PFSK-1 (cell line): ENCODE measurements at regions not wholly inside any gene's neighbourhood (a gene's known extent, or its start where the extent isn't known, plus 50 kb on each side); places are given as distances from the start of the nearest gene placed in this dataset.

Experiments used
- REST ChIP-seq, 2 experiments: IDR thresholded peaks; 2 replicates each; pipeline versions ENCODE4 v1.6.1 to v1.8.0; 2011 to 2012; ENCODE audit warnings: low read depth in 2 of 2, low read length in 2 of 2, control low read depth in 1 of 2, inconsistent platforms in 1 of 2, mild to moderate bottlenecking in 1 of 2, moderate library complexity in 1 of 2; ENCODE audit not compliant: insufficient read depth in 1 of 2
- SIN3A ChIP-seq: IDR thresholded peaks from 2 replicates; pipeline ENCODE4 v1.6.1; 2012; ENCODE audit warnings: mild to moderate bottlenecking, low read length, moderate library complexity, borderline replicate concordance; ENCODE audit not compliant: insufficient read depth

GRCh38 chr10:10520491-10521385 lies 496.9 kb upstream of the CELF2 start:
- TF ChIP-seq REST (IDR thresholded peaks at IDR 0.05; ENCODE audit: insufficient read depth in 1 of 2, low read depth in 2 of 2, low read length in 2 of 2) (no peak), SIN3A (no peak)
